ENCODE measurements at regions not wholly inside any gene's neighbourhood (a gene's known extent, or its start where the extent isn't known, plus 50 kb on each side); places are given as distances from the start of the nearest gene placed in this dataset.

DNA sequence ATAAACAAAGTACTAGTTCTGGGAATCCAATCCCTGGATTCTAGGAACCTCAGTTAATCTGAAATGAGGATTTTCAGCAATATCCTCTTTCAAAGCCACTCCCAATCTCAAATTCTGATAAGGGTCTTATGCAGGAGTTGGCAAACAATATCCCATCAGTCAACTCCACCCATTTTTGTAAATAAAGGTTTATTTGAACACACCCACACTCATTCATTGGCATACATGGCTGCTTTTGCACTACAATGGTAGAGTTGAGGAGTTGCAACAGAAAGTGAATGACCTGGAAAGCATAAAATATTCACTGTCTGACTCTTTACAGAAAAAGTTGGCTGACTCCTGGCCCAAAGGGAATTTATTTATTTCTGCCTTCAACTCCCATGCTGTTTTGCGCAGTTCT lies 157.7 kb upstream of the CDH11 start:
- WGBS (ENCODE audit: low lambda C conversion rate), result 30% methylated on average over 1 of the region's 1 CpG
- no peak for FAIRE-seq
- no TSS peak for BruUV-seq (replicated peaks)
- no peak for DNase-seq (ENCODE audit: low spot score)
- H3K27ac ChIP-seq (ENCODE audit: extremely low read length, insufficient read depth, low read length), result no peak overlapping the region
- no peak overlapping the region for H3K4me3 ChIP-seq (replicated peaks in 1 of 3; ENCODE audit: insufficient read depth in 1 of 3, low read depth in 2 of 3, low read length in 3 of 3)
- H2AFZ ChIP-seq (ENCODE audit: low read length), result no peak overlapping the region
- no peaks in the 10 kb centered on the region for H3K79me2 ChIP-seq (ENCODE audit: insufficient read depth, low read length)
- H3K27me3 ChIP-seq (ENCODE audit: control insufficient read depth in 1 of 2, insufficient read depth in 2 of 2, low read length in 2 of 2), result peaks cover 0 to 1% of the 10 kb centered on the region in 2 experiments; a peak in 2 of 5 replicates
- no peaks in the 10 kb centered on the region for H3K36me3 ChIP-seq (replicated peaks in 1 of 2; ENCODE audit: control insufficient read depth in 1 of 2, insufficient read depth in 2 of 2, low read length in 2 of 2)
- ChIA-PET POLR2A (no interaction called here), CTCF (ENCODE audit: low intra/inter-chr PET ratio, low total read pairs) (no interaction called here)
- no peaks in the 10 kb centered on the region for H4K20me1 ChIP-seq (ENCODE audit: insufficient read depth, low read length)
- ATAC-seq, result no peak
- no peaks in the 10 kb centered on the region for H3K9me3 ChIP-seq (ENCODE audit: low read length)
- H3K4me2 ChIP-seq (ENCODE audit: low read depth, low read length), result no peak overlapping the region
- TF ChIP-seq PTBP1 (IDR thresholded peaks at IDR 0.05; ENCODE audit: low read depth, low read length, poor library complexity, severe bottlenecking), result no peak
- no peak for TF ChIP-seq KDM2A (CRISPR knock-in tag; IDR thresholded peaks at IDR 0.05; ENCODE audit: borderline replicate concordance, low read depth)
- TF ChIP-seq TCF7 (IDR thresholded peaks at IDR 0.05; ENCODE audit: low read depth), result no peak
- TF ChIP-seq ARNT (IDR thresholded peaks at IDR 0.05), result no peak
- no peak for TF ChIP-seq YEATS2 (CRISPR knock-in tag; IDR thresholded peaks at IDR 0.05; ENCODE audit: borderline replicate concordance)
- no peak for TF ChIP-seq HMGA1 (CRISPR knock-in tag; conservative IDR thresholded peaks at IDR 0.05)
- TF ChIP-seq, protein P1, sequence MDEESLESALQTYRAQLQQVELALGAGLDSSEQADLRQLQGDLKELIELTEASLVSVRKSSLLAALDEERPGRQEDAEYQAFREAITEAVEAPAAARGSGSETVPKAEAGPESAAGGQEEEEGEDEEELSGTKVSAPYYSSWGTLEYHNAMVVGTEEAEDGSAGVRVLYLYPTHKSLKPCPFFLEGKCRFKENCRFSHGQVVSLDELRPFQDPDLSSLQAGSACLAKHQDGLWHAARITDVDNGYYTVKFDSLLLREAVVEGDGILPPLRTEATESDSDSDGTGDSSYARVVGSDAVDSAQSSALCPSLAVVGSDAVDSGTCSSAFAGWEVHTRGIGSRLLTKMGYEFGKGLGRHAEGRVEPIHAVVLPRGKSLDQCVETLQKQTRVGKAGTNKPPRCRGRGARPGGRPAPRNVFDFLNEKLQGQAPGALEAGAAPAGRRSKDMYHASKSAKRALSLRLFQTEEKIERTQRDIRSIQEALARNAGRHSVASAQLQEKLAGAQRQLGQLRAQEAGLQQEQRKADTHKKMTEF (CRISPR knock-in tag; IDR thresholded peaks at IDR 0.05), result no peak
- no peak for TF ChIP-seq SSRP1 (CRISPR knock-in tag; IDR thresholded peaks at IDR 0.05)
- TF ChIP-seq KLF15 (CRISPR knock-in tag; IDR thresholded peaks at IDR 0.05; ENCODE audit: borderline replicate concordance), result no peak
- no peak for TF ChIP-seq ZBTB21 (CRISPR knock-in tag; IDR thresholded peaks at IDR 0.05)
- TF ChIP-seq, protein P2, sequence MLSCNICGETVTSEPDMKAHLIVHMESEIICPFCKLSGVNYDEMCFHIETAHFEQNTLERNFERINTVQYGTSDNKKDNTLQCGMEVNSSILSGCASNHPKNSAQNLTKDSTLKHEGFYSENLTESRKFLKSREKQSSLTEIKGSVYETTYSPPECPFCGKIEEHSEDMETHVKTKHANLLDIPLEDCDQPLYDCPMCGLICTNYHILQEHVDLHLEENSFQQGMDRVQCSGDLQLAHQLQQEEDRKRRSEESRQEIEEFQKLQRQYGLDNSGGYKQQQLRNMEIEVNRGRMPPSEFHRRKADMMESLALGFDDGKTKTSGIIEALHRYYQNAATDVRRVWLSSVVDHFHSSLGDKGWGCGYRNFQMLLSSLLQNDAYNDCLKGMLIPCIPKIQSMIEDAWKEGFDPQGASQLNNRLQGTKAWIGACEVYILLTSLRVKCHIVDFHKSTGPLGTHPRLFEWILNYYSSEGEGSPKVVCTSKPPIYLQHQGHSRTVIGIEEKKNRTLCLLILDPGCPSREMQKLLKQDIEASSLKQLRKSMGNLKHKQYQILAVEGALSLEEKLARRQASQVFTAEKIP (CRISPR knock-in tag; IDR thresholded peaks at IDR 0.05; ENCODE audit: borderline replicate concordance), result no peak
- in situ Hi-C loops (cut with HindIII; ENCODE audit: extremely low pct_ligation_motif_present, low pct_unique_long_range_greater_than_20kb) (no loop called here), intact Hi-C loops (cut with micrococcal nuclease; ENCODE audit: unreplicated experiment) (no loop called here)
- H3K9ac ChIP-seq (ENCODE audit: insufficient read depth, low read depth, low read length), result no peak overlapping the region
- peaks cover 7% of the 10 kb centered on the region for H3K4me1 ChIP-seq (ENCODE audit: insufficient read depth, low read length)
